H1 (cell line): ENCODE measurements at regions not wholly inside any gene's neighbourhood (a gene's known extent, or its start where the extent isn't known, plus 50 kb on each side); places are given as distances from the start of the nearest gene placed in this dataset.

Source experiments
- CTCF ChIA-PET: fragments of 300-600 bp; sonication (Branson Sonifier 250); formaldehyde crosslinking; loops from one replicate; lab custom pipeline; 2021; ENCODE audit not compliant: partially characterized antibody; lab: Charles Lee
- POLR2A ChIA-PET: fragments of 300-600 bp; sonication (Branson Sonifier 250); formaldehyde crosslinking; loops from one replicate; lab custom pipeline; 2021; ENCODE audit warnings: inconsistent platforms; ENCODE audit not compliant: partially characterized antibody; lab: Charles Lee
- DNase-seq, 2 experiments: peaks; one replicate each; pipeline versions ENCODE4 v3.0.0 to v3.0.0-alpha.2; 2010 to 2022; ENCODE audit warnings: low spot score in 2 of 2, low read depth in 1 of 2, mixed read lengths in 1 of 2
- FAIRE-seq: peaks from 2 replicates; lab custom pipeline; 2011; peaks lifted over from hg19 to GRCh38; lab: Jason Lieb, UNC
- H2AFZ ChIP-seq: 2 replicates; pipeline ENCODE4 v1.8.1; 2012; ENCODE audit warnings: low read length, inconsistent platforms
- H2AK5ac ChIP-seq: 2 replicates; pipeline ENCODE4 v1.6.1; 2013; ENCODE audit warnings: low read depth, low read length
- H2BK120ac ChIP-seq: replicated peaks from 2 replicates; pipeline ENCODE3; 2013; ENCODE audit warnings: low read depth, low read length, inconsistent platforms
- H2BK12ac ChIP-seq: 2 replicates; pipeline ENCODE4 v1.6.1; 2013; ENCODE audit warnings: low read depth, low read length
- H2BK15ac ChIP-seq: 2 replicates; pipeline ENCODE4 v1.6.1; 2013; ENCODE audit warnings: low read length
- H2BK20ac ChIP-seq: 2 replicates; pipeline ENCODE4 v1.6.1; 2013; ENCODE audit warnings: low read length
- H2BK5ac ChIP-seq: 2 replicates; pipeline ENCODE4 v1.6.1; 2013; ENCODE audit warnings: low read depth, low read length
- H3K14ac ChIP-seq: 2 replicates; pipeline ENCODE4 v1.6.1; 2013; ENCODE audit warnings: inconsistent platforms; ENCODE audit not compliant: insufficient read length
- H3K18ac ChIP-seq: 2 replicates; pipeline ENCODE4 v1.6.1; 2013; ENCODE audit warnings: low read length; ENCODE audit errors: extremely low read depth
- H3K23ac ChIP-seq: 2 replicates; pipeline ENCODE4 v1.6.1; 2013; ENCODE audit warnings: inconsistent platforms; ENCODE audit not compliant: insufficient read length
- H3K23me2 ChIP-seq: 2 replicates; pipeline ENCODE4 v1.6.1; 2013; ENCODE audit warnings: low read depth, low read length
- H3K27ac ChIP-seq: 2 replicates; pipeline ENCODE4 v1.6.1; 2011; ENCODE audit warnings: low read depth, low read length, inconsistent platforms
- H3K27me3 ChIP-seq, 4 experiments: replicated peaks in 1 of 4; 1 replicate in 1 of 4; 2 replicates in 3 of 4; pipeline versions ENCODE4 v1.6.1 to v1.8.1; 2011 to 2013; ENCODE audit warnings: low read length in 3 of 4, mild to moderate bottlenecking in 3 of 4, inconsistent platforms in 2 of 4, mixed read lengths in 2 of 4, moderate library complexity in 1 of 4; ENCODE audit not compliant: control insufficient read depth in 3 of 4, insufficient read depth in 3 of 4; ENCODE audit errors: extremely low read depth in 1 of 4
- H3K36me3 ChIP-seq, 4 experiments: 2 replicates each; pipeline versions ENCODE4 v1.6.1 to v1.8.1; 2011 to 2013; ENCODE audit warnings: mild to moderate bottlenecking in 4 of 4, low read length in 3 of 4, moderate library complexity in 2 of 4, control low read depth in 1 of 4, inconsistent platforms in 1 of 4; ENCODE audit not compliant: insufficient read depth in 4 of 4, control insufficient read depth in 2 of 4
- H3K4ac ChIP-seq: replicated peaks from 2 replicates; pipeline ENCODE3; 2013; ENCODE audit warnings: low read length, low read depth, mixed read lengths, inconsistent platforms; ENCODE audit not compliant: insufficient read length
- H3K4me1 ChIP-seq, 4 experiments: replicated peaks in 1 of 4; 1 replicate in 1 of 4; 2 replicates in 3 of 4; pipeline versions ENCODE4 v1.6.1 to v1.8.1; 2011 to 2013; ENCODE audit warnings: low read length in 3 of 4, inconsistent platforms in 2 of 4, mixed read lengths in 1 of 4; ENCODE audit not compliant: insufficient read depth in 4 of 4, control insufficient read depth in 3 of 4
- H3K4me2 ChIP-seq, 2 experiments: 2 replicates each; pipeline versions ENCODE4 v1.6.1 to v1.8.1; 2011 to 2013; ENCODE audit warnings: low read depth in 2 of 2, low read length in 2 of 2, control low read depth in 1 of 2, inconsistent platforms in 1 of 2, mild to moderate bottlenecking in 1 of 2; ENCODE audit not compliant: insufficient read depth in 1 of 2
- H3K4me3 ChIP-seq, 4 experiments: fragments of 200-600, 300-600 bp in 1 of 4; sonication (generic), shearing (Covaris generic), sonication (Bioruptor Twin) in 1 of 4; 2 replicates each; pipeline versions ENCODE4 v1.5.1 to v1.8.1; 2011 to 2016; ENCODE audit warnings: low read length in 4 of 4, low read depth in 3 of 4, control low read depth in 2 of 4, inconsistent platforms in 2 of 4, mild to moderate bottlenecking in 2 of 4, mixed read lengths in 1 of 4, moderate library complexity in 1 of 4; ENCODE audit not compliant: insufficient read depth in 2 of 4; ENCODE audit errors: extremely low read depth in 1 of 4
- H3K56ac ChIP-seq: replicated peaks from 2 replicates; pipeline ENCODE3; 2013; ENCODE audit warnings: low read depth, mild to moderate bottlenecking, mixed read lengths, low read length, inconsistent platforms; ENCODE audit not compliant: insufficient read length
- H3K79me1 ChIP-seq: 2 replicates; pipeline ENCODE4 v1.6.1; 2013; ENCODE audit warnings: low read depth, low read length, control low read depth
- H3K79me2 ChIP-seq, 2 experiments: 2 replicates each; pipeline versions ENCODE4 v1.6.1 to v1.8.1; 2012 to 2013; ENCODE audit warnings: low read length in 2 of 2, mild to moderate bottlenecking in 2 of 2, inconsistent platforms in 1 of 2; ENCODE audit not compliant: insufficient read depth in 2 of 2, control insufficient read depth in 1 of 2
- H3K9ac ChIP-seq, 4 experiments: replicated peaks in 1 of 4; 1 replicate in 1 of 4; 2 replicates in 3 of 4; pipeline versions ENCODE4 v1.6.1 to v1.8.1; 2011 to 2013; ENCODE audit warnings: low read depth in 3 of 4, low read length in 3 of 4, control low read depth in 2 of 4, mild to moderate bottlenecking in 2 of 4, moderate library complexity in 2 of 4, inconsistent platforms in 1 of 4; ENCODE audit errors: extremely low read depth in 1 of 4
- H3K9me3 ChIP-seq, 2 experiments: 2 replicates each; pipeline versions ENCODE4 v1.6.1 to v1.8.1; 2012 to 2013; ENCODE audit warnings: mild to moderate bottlenecking in 2 of 2, moderate library complexity in 2 of 2, control low read depth in 1 of 2, inconsistent platforms in 1 of 2, low read depth in 1 of 2, low read length in 1 of 2, mixed read lengths in 1 of 2; ENCODE audit not compliant: insufficient read depth in 2 of 2
- H4K20me1 ChIP-seq, 2 experiments: replicated peaks in 1 of 2; 2 replicates each; pipeline versions ENCODE3 to v1.8.1; 2011 to 2013; ENCODE audit warnings: inconsistent platforms in 2 of 2, low read length in 2 of 2, mild to moderate bottlenecking in 1 of 2; ENCODE audit not compliant: insufficient read depth in 2 of 2, control insufficient read depth in 1 of 2
- H4K5ac ChIP-seq: 2 replicates; pipeline ENCODE4 v1.6.1; 2013; ENCODE audit warnings: low read length, low read depth, mixed read lengths, inconsistent platforms; ENCODE audit not compliant: insufficient read length
- H4K8ac ChIP-seq: 2 replicates; pipeline ENCODE4 v1.8.0; 2013; ENCODE audit warnings: mild to moderate bottlenecking, moderate library complexity, low read length, inconsistent platforms; ENCODE audit not compliant: insufficient read depth; ENCODE audit errors: extremely low read depth
- H4K91ac ChIP-seq: replicated peaks from 2 replicates; pipeline ENCODE3; 2013; ENCODE audit warnings: low read length, mixed read lengths, inconsistent platforms; ENCODE audit not compliant: insufficient read length
- POLR2A ChIP-seq, 2 experiments: IDR thresholded peaks; 1 replicate in 1 of 2; 2 replicates in 1 of 2; pipeline ENCODE4 v1.6.1; 2011; ENCODE audit warnings: low read depth in 2 of 2, low read length in 2 of 2, mild to moderate bottlenecking in 2 of 2; ENCODE audit errors: control extremely low read depth in 1 of 2

- H4K20me1 ChIP-seq = no peaks in the 10 kb centered on the region
- no peak overlapping the region for H3K27ac ChIP-seq
- H3K4me2 ChIP-seq = no peak overlapping the region
- no peaks in the 10 kb centered on the region for H3K4me1 ChIP-seq
- H3K9ac ChIP-seq = no peak overlapping the region
- DNase-seq (no peak), FAIRE-seq (no peak)
- no peaks in the 10 kb centered on the region for H3K9me3 ChIP-seq
- no peak overlapping the region for H3K4me3 ChIP-seq
- no peak overlapping the region for H3K56ac ChIP-seq
- H3K4ac ChIP-seq = no peak overlapping the region
- H3K79me2 ChIP-seq = no peaks in the 10 kb centered on the region
- H2BK15ac ChIP-seq = no peak overlapping the region
- H3K36me3 ChIP-seq = no peaks in the 10 kb centered on the region
- H3K27me3 ChIP-seq = no peaks in the 10 kb centered on the region
- POLR2A ChIA-PET = no interaction called here
- no peak for TF ChIP-seq POLR2A (IDR thresholded peaks at IDR 0.05; ENCODE audit: control extremely low read depth in 1 of 2, low read depth in 2 of 2, low read length in 2 of 2)
- no peak overlapping the region for H3K18ac ChIP-seq
- no peak overlapping the region for H2BK120ac ChIP-seq
- no peaks in the 10 kb centered on the region for H3K23me2 ChIP-seq
- no peaks in the 10 kb centered on the region for H3K79me1 ChIP-seq
- CTCF ChIA-PET = no interaction called here
- H4K5ac ChIP-seq = no peak overlapping the region
- no peak overlapping the region for H3K14ac ChIP-seq
- H4K91ac ChIP-seq = no peak overlapping the region
- H4K8ac ChIP-seq = no peak overlapping the region
- H2AK5ac ChIP-seq = no peak overlapping the region
- no peak overlapping the region for H2AFZ ChIP-seq
- no peak overlapping the region for H2BK20ac ChIP-seq
- H2BK12ac ChIP-seq = no peak overlapping the region
- no peak overlapping the region for H3K23ac ChIP-seq
- H2BK5ac ChIP-seq = no peak overlapping the region
These were observed 340.0 kb upstream of the MAGEB16 start for GRCh38 chrX:35458142-35458541.
